GM19023 (cell line): ENCODE measurements at regions not wholly inside any gene's neighbourhood (a gene's known extent, or its start where the extent isn't known, plus 50 kb on each side); places are given as distances from the start of the nearest gene placed in this dataset.

Experiments used
- ATAC-seq: cut with Tn5 transposase; IDR thresholded peaks from one replicate; pipeline ENCODE4 v1.9.1; 2021; ENCODE audit warnings: mild to moderate bottlenecking, moderate library complexity; ENCODE audit not compliant: unreplicated experiment

- ATAC-seq = no peak
Observed at GRCh38 chr10:123518765-123519164, 147.4 kb upstream of the GPR26 start.

DNA sequence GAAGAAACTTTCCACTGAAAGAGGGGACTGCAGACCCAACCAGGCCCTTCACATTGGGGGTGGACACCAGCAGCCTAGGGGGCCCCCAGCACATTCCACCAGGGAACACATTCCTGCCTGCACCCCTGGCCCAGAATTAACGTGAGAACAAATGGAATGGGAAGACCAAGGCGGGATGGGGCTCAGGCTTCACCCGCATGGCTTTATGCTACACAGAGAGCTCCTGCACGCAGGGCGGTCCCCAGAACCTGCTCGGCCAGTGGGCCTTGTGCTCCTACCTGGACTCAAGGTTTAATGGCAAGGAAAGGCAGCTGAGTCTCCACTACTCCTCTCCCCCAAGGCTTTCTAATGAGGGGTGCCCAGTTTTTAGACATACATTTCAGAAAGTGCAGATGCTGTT is 146.3 kb upstream of the GPR26 start:
- no peak for ATAC-seq

GRCh38 chr10:123521076-123521475 is 145.1 kb upstream of the GPR26 start:
- ATAC-seq = no peak

DNA sequence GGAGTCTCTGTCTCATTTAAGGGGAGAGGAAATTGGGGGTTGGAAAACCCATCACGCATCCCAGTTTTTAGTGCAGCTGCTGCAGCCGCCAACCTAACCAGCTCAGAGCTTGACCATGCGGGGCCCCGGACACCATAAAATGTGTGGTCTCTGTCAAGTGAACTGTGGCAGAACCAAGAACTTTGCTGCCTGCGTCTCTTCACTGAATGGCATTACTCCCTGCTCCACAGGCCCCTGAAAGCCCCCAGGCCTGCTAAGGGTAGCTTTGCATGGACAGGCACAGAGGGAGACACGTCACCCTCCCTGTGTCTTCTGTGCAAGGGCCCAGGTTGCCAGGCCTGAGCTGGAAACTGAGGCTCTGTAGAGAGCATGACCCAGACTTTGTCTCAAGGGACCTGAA is 144.6 kb upstream of the GPR26 start:
- ATAC-seq = no peak

DNA sequence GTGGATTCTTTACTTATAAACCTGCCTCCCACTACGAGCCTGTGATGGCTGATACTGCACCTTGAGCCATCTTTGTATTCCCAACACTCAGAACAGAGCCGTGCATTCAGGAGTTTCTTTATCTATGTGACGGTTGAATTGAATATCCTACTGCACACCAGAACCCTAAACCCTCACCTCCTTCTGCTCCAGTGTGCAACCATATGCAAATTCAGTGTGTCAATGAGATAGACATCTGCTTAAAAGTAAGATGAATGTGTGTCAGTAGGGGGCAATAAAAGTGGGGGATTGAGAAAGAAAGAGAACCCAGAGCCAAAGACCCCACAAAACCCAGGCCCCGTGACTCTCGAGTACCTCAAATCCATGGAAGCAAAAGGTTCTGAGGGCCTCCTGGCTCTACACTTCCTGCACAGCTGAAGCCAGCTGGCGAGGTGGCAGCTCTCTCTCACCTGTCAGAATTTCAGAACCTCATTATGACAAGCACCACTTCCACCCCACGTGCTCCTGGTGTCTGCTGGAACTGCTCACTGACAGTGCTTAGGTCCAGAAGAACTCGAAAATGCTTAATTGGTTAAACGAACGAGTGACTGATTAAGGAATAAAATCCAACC is 143.3 kb upstream of the GPR26 start:
- ATAC-seq = peak; percentile 63

- no peak for ATAC-seq
Observed at GRCh38 chr10:123523833-123524232, 142.3 kb upstream of the GPR26 start.

DNA sequence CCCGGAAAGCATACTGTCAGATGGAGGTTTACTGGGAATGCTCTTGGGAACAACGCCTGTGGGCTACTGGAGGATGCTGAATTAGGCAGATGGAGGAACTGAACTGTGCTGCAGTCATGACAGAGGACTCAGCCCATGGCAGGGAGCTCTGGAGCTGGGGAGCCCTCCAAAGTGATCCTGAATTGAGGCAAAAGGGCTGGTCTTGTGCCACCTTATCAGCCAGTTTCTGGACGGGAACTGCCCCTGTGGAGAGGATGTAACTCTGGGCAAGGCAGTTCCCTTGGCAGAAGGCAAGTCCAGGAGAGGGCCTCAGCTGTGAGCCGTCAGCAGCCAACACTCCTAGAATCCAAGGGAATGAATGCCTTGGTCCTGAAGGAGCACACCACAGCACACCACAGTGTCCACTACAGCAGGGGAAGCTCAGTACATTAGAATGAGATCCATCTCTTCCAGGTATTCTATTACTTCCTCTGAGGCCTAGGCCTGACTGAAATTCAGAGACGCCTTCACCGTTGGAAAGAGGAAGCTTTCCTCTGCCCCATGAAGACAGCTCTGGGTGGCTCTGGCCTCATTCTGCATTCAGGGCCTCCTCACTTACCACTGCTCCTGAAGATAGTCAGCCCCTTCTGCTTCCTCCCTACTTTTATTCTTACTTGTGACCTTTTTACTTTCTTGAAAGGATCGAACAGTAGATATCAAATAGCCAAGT is 139.6 kb upstream of the GPR26 start:
- ATAC-seq = no peak

DNA sequence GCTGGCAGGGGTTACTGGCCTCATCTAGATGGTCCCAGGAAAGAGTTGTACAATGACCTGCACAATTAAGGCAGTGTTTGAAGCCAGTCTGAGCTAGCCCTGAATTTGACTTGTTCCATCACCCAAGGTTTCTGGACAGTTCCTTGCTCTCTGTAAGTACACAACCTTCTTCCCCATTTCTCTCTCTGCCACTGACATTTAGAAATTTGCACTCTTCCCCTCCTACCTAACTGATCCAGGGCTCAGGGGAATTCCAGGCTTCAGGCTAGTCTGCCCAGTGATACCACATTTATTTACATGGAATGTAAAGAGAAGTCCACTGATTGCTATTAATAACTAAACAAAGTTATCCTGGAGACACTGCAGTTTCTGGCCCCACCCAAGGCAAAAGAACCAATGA is 139.0 kb upstream of the GPR26 start:
- no peak for ATAC-seq

GRCh38 chr10:123529146-123529760 is 136.9 kb upstream of the GPR26 start:
- no peak for ATAC-seq

GRCh38 chr10:123530166-123530870 is 135.8 kb upstream of the GPR26 start:
- no peak for ATAC-seq

- ATAC-seq = no peak
Observed at GRCh38 chr10:123535386-123535785, 130.8 kb upstream of the GPR26 start.

GRCh38 chr10:123536176-123536845 is 129.8 kb upstream of the GPR26 start:
- ATAC-seq = no peak

GRCh38 chr10:123537188-123537961 is 128.8 kb upstream of the GPR26 start:
- ATAC-seq = no peak

DNA sequence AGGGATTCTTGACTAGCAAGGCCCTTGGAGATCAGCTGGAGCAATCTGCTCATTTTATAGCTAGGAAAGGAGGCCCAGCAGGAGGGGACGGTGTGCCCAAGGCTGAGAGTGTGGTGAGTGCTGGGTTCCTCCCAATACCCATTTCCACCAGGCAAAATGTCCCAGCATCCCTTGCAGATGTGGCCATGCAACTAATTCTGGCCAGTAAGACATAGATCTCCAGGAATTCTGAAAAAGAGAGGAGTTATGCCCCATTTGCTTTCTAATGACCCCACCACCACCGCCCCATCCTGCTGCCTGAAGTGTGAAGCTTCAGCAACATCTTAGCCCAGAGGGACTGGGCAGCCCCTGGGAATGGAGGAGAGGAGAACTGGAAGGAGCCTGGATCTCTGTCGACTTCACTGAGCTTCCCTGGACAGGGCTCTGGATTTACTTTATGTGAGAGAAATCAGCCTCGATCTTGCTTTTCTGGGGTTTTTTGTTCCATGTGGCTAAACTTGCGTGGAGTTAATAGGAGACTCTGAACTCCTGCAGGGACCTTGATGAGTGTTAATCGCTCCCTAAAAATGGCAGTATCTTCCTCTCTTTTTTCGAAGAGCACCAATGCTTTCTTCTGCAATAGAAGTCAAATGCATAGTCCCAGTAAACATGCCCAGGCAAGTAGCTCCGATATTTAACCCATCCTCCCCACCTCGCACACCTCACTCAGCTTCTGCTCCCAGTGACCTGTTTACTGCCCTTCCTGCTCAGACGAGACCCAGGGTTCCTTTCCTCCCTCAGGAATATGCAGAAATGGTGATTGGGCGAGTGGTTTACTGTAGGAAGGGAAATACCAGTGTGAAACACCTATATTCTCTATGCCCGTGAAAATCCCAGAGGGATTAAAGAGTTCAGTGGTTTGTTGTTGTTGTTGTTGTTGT is 127.5 kb upstream of the GPR26 start:
- no peak for ATAC-seq

DNA sequence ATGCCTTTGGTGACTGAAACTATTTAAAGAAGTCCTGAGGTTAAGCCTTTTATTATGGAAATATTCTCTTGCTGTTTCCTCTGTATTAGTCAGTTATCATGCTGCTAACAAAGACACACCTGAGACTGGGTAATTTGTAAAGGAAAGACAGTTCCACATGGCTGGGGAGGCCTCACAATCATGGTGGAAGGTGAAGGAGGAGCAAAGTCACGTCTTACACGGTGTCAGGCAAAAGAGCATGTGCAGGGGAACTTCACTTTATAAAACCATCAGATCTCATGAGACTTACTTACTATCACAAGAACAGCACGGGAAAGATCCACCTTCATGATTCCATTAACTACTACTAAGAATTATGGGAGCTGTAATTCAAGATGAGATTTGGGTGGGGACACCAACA is 121.2 kb upstream of the GPR26 start:
- no peak for ATAC-seq

GRCh38 chr10:123548770-123549169 is 117.4 kb upstream of the GPR26 start:
- no peak for ATAC-seq

DNA sequence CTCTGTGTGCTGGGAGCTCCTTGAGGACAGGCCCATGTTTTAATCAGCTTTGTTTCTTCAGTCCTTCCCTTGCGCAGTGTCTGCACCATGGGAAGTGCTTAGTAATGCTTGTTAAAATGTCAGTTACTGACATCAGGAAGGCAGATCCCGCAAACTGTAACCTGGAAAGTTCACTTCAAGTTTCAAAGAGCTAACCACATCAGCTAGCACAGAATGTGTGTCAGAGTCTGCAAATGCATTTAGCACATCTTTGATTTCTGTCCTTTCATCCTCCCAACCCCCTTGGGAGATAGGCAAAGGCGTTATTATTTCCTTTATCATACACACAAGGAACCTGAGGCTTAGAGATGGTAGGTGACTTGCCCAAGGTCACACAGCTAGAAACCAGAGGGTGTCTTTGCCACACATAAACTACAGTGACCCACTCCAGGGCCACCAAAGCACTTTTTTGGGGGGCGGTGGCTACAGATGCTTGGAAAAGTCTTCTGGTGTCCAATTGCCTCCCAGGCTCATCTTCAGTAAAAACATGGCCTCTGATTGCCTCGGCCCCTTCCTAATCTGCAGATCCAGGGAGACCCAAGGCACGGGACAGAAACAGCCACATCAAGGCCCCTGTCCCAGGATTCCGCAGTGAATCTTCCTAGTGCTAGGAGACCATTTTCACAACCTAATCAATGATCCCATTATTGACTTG is 116.2 kb upstream of the GPR26 start:
- ATAC-seq = no peak

- no peak for ATAC-seq
Observed at GRCh38 chr10:123550675-123551096, 115.5 kb upstream of the GPR26 start.

DNA sequence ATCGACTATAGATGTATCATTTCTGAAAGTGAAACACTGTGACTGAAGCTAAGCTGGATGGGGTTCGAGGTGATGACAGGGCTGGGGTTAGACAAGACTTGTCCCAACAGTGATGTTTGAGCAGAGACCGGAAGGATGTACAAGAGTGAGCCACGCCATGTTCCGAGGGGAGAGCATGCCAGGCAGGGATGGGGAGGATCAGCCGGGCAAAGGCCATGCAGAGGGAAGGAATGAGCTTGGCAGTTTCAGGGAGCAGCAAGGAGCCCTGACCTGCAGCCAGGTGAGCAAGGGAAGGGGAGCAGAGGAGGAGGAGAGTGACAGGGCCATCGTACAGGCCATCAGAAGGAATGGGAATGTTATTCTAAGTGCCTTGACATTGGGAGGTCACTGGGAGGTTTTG is 114.9 kb upstream of the GPR26 start:
- ATAC-seq = no peak
